ENCODE measurements at regions not wholly inside any gene's neighbourhood (a gene's known extent, or its start where the extent isn't known, plus 50 kb on each side); places are given as distances from the start of the nearest gene placed in this dataset.

DNA sequence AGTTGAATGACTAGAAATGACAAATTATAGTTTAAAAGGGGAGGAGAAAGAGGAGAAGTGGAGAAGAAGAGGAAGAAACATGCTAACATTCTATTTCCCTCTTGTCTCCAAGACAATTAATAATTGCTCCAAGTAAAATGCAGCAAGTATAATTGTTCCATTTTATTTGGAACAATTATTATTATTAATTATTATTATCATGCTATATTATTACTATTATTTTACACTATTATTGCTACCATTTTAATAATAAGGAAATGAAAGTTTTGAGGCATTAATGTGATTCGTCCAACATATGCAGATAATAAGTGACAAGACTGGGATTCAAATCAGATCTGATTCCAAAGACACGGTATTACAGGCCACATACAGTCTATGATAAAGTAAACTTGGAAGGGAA is 293.6 kb upstream of the ZC3H12C start:
- Histone ChIP-seq H3K4me3 (ENCODE audit: low read length in 2 of 2) (no peak overlapping the region), H3K36me3 (ENCODE audit: control insufficient read depth in 1 of 2, insufficient read depth in 2 of 2, low read length in 1 of 2) (no peaks in the 10 kb centered on the region), H3K9me3 (ENCODE audit: control insufficient read depth, low read length) (peaks cover 4% of the 10 kb centered on the region), H3K27ac (ENCODE audit: low read depth in 1 of 2, low read length in 2 of 2) (no peak overlapping the region), H3K4me1 (ENCODE audit: control insufficient read depth in 1 of 2, insufficient read depth in 2 of 2, low read length in 2 of 2) (no peaks in the 10 kb centered on the region), H3K27me3 (ENCODE audit: control insufficient read depth in 1 of 2, insufficient read depth in 2 of 2, low read length in 1 of 2) (no peaks in the 10 kb centered on the region)
- DNase-seq (no peak), ATAC-seq (ENCODE audit: low FRiP score) (no peak)
- intact Hi-C loops (cut with DNase I), result no loop called here
- 73 to 77% methylated on average over 2 of the region's 2 CpGs for WGBS, 2 donors

DNA sequence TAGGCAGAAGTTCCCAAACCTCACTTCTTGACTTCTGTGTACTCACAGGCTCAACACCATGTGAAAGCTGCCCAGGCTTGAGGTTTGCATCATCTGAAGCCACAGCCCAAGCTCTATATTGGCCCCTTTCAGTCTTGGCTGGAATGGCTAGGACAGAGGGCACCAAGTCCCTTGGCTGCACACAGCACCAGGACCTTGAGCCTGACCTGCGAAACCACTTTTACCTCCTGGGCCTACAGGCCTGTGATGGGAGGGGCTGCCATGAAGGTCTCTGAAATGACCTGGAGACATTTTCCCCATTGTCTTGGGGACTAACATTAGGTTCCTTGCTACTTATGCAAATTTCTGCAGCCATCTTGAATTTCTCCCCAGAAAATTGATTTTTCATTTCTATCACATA is 288.3 kb upstream of the ZC3H12C start:
- Histone ChIP-seq H3K27ac (ENCODE audit: low read depth in 1 of 2, low read length in 2 of 2) (no peak overlapping the region), H3K4me1 (ENCODE audit: control insufficient read depth in 1 of 2, insufficient read depth in 2 of 2, low read length in 2 of 2) (no peaks in the 10 kb centered on the region), H3K36me3 (ENCODE audit: control insufficient read depth in 1 of 2, insufficient read depth in 2 of 2, low read length in 1 of 2) (no peaks in the 10 kb centered on the region), H3K4me3 (ENCODE audit: low read length in 2 of 2) (no peak overlapping the region), H3K9me3 (ENCODE audit: control insufficient read depth, low read length) (peaks cover 3% of the 10 kb centered on the region), H3K27me3 (ENCODE audit: control insufficient read depth in 1 of 2, insufficient read depth in 2 of 2, low read length in 1 of 2) (no peaks in the 10 kb centered on the region)
- DNase-seq (no peak), ATAC-seq (ENCODE audit: low FRiP score) (no peak)
- 86 to 97% methylated on average over 1 of the region's 1 CpG for WGBS, 2 donors
- intact Hi-C loops (cut with DNase I), result no loop called here

GRCh38 chr11:109806205-109806604 is 287.0 kb upstream of the ZC3H12C start:
- ATAC-seq (ENCODE audit: low FRiP score), result no peak
- intact Hi-C loops (cut with DNase I), result no loop called here
- Histone ChIP-seq H3K4me1 (ENCODE audit: control insufficient read depth in 1 of 2, insufficient read depth in 2 of 2, low read length in 2 of 2) (no peaks in the 10 kb centered on the region), H3K36me3 (ENCODE audit: control insufficient read depth in 1 of 2, insufficient read depth in 2 of 2, low read length in 1 of 2) (no peaks in the 10 kb centered on the region), H3K27ac (ENCODE audit: low read depth in 1 of 2, low read length in 2 of 2) (no peak overlapping the region), H3K9me3 (ENCODE audit: control insufficient read depth, low read length) (peaks cover 3% of the 10 kb centered on the region), H3K4me3 (ENCODE audit: low read length in 2 of 2) (no peak overlapping the region), H3K27me3 (ENCODE audit: control insufficient read depth in 1 of 2, insufficient read depth in 2 of 2, low read length in 1 of 2) (no peaks in the 10 kb centered on the region)
- 0 to 38% methylated on average over 1 of the region's 1 CpG for WGBS, 2 donors
- DNase-seq, result no peak

DNA sequence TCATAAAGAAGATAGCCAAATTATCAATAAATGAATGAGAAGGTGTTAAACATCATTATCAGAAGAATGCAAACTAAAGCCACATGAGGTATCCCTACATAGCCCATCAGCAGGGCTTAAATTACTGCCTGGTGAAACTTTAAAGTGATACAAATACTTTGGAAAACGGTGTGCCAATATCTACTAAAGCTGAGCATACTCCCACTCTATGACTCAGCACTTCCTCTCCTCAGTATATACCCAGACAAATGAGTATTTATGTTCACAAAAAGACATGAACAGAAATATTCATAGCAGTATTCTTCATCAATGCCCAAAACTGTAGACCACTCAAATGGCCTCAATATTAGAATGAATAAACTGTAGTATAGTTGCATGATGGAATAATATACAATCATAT is 284.6 kb upstream of the ZC3H12C start:
- H3K27me3 ChIP-seq (ENCODE audit: control insufficient read depth in 1 of 2, insufficient read depth in 2 of 2, low read length in 1 of 2), result no peaks in the 10 kb centered on the region
- no peak overlapping the region for H3K27ac ChIP-seq (ENCODE audit: low read depth in 1 of 2, low read length in 2 of 2)
- no peaks in the 10 kb centered on the region for H3K4me1 ChIP-seq (ENCODE audit: control insufficient read depth in 1 of 2, insufficient read depth in 2 of 2, low read length in 2 of 2)
- H3K4me3 ChIP-seq (ENCODE audit: low read length in 2 of 2), result no peak overlapping the region
- ATAC-seq (ENCODE audit: low FRiP score), result no peak
- DNase-seq, result no peak
- peaks cover 3% of the 10 kb centered on the region for H3K9me3 ChIP-seq (ENCODE audit: control insufficient read depth, low read length)
- no peaks in the 10 kb centered on the region for H3K36me3 ChIP-seq (ENCODE audit: control insufficient read depth in 1 of 2, insufficient read depth in 2 of 2, low read length in 1 of 2)
- 44 to 60% methylated on average over 1 of the region's 1 CpG for WGBS, 2 donors
- intact Hi-C loops (cut with DNase I), result no loop called here

DNA sequence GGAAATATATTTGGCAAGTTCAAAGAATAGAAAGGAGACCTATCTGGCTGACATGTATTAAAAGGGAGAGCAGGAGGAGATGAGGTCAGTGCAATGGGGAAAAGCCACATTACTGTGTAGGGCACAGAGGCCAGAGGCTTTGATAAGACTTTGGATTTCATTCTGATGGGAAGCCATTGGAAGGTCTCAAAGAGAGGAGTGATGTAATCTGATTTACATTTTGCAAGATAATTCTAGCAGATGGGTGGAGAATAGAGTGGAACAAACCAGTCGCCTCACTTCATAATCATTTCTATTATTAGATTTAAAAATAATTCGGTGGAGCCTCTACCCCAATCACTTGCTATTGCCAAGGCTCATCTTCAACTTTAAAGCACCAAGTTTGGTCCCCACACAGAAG is 278.4 kb upstream of the ZC3H12C start:
- Histone ChIP-seq H3K27me3 (ENCODE audit: control insufficient read depth in 1 of 2, insufficient read depth in 2 of 2, low read length in 1 of 2) (no peaks in the 10 kb centered on the region), H3K27ac (ENCODE audit: low read depth in 1 of 2, low read length in 2 of 2) (no peak overlapping the region), H3K9me3 (ENCODE audit: control insufficient read depth, low read length) (no peaks in the 10 kb centered on the region), H3K4me3 (ENCODE audit: low read length in 2 of 2) (no peak overlapping the region), H3K36me3 (ENCODE audit: control insufficient read depth in 1 of 2, insufficient read depth in 2 of 2, low read length in 1 of 2) (no peaks in the 10 kb centered on the region), H3K4me1 (ENCODE audit: control insufficient read depth in 1 of 2, insufficient read depth in 2 of 2, low read length in 2 of 2) (no peaks in the 10 kb centered on the region)
- DNase-seq, result no peak
- ATAC-seq (ENCODE audit: low FRiP score), result no peak
- 44% methylated on average over 2 of the region's 2 CpGs for WGBS, 2 donors
- intact Hi-C loops (cut with DNase I), result no loop called here

DNA sequence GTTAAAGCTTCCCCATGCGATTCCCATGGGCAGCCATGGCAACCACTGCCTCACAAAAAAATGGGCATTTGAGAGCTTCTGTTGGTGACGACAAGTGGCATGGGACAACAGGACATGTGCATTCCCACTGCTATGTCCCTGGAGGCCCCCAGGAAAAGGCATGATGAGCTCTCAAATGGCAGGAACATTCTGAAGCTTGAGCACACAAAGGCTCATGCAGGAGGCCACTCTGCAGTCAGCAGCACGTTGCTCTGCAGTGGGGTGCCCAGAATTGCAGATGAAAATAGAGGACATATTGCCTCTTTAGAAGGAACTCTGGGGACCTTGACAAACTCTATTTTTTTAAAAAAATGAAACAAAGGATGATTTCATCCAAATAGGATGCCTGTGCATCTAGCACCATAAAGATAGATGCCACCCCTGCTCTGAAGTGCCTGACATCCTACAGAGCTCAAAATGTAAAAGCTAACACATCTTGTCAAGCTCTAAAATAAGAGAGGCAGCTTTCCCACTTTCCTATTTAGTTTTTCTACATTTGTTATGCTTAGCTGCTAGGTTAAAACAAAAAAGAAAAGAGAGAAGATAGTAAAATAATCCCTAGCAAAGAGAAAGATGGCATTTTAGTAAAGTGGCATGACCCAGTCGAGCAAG is 277.6 kb upstream of the ZC3H12C start:
- 69 to 73% methylated on average over 4 of the region's 4 CpGs for WGBS, 2 donors
- no peak for DNase-seq
- H3K9me3 ChIP-seq (ENCODE audit: control insufficient read depth, low read length), result no peaks in the 10 kb centered on the region
- no peaks in the 10 kb centered on the region for H3K27me3 ChIP-seq (ENCODE audit: control insufficient read depth in 1 of 2, insufficient read depth in 2 of 2, low read length in 1 of 2)
- H3K27ac ChIP-seq (ENCODE audit: low read depth in 1 of 2, low read length in 2 of 2), result no peak overlapping the region
- H3K36me3 ChIP-seq (ENCODE audit: control insufficient read depth in 1 of 2, insufficient read depth in 2 of 2, low read length in 1 of 2), result no peaks in the 10 kb centered on the region
- H3K4me1 ChIP-seq (ENCODE audit: control insufficient read depth in 1 of 2, insufficient read depth in 2 of 2, low read length in 2 of 2), result no peaks in the 10 kb centered on the region
- no peak for ATAC-seq (ENCODE audit: low FRiP score)
- no peak overlapping the region for H3K4me3 ChIP-seq (ENCODE audit: low read length in 2 of 2)
- intact Hi-C loops (cut with DNase I), result no loop called here

GRCh38 chr11:109818290-109818689 is 274.9 kb upstream of the ZC3H12C start:
- Histone ChIP-seq H3K27ac (ENCODE audit: low read depth in 1 of 2, low read length in 2 of 2) (no peak overlapping the region), H3K27me3 (ENCODE audit: control insufficient read depth in 1 of 2, insufficient read depth in 2 of 2, low read length in 1 of 2) (no peaks in the 10 kb centered on the region), H3K36me3 (ENCODE audit: control insufficient read depth in 1 of 2, insufficient read depth in 2 of 2, low read length in 1 of 2) (no peaks in the 10 kb centered on the region), H3K4me3 (ENCODE audit: low read length in 2 of 2) (no peak overlapping the region), H3K4me1 (ENCODE audit: control insufficient read depth in 1 of 2, insufficient read depth in 2 of 2, low read length in 2 of 2) (no peaks in the 10 kb centered on the region), H3K9me3 (ENCODE audit: control insufficient read depth, low read length) (no peaks in the 10 kb centered on the region)
- ATAC-seq (ENCODE audit: low FRiP score) (no peak), DNase-seq (no peak)
- intact Hi-C loops (cut with DNase I), result no loop called here
- 77 to 82% methylated on average over 10 of the region's 10 CpGs for WGBS, 2 donors

GRCh38 chr11:109819410-109819809 is 273.8 kb upstream of the ZC3H12C start:
- H3K27me3 ChIP-seq (ENCODE audit: control insufficient read depth in 1 of 2, insufficient read depth in 2 of 2, low read length in 1 of 2), result no peaks in the 10 kb centered on the region

GRCh38 chr11:109821511-109821910 is 271.7 kb upstream of the ZC3H12C start:
- no peak for ATAC-seq (ENCODE audit: low FRiP score)
- Histone ChIP-seq H3K9me3 (ENCODE audit: control insufficient read depth, low read length) (no peaks in the 10 kb centered on the region), H3K4me3 (ENCODE audit: low read length in 2 of 2) (no peak overlapping the region), H3K36me3 (ENCODE audit: control insufficient read depth in 1 of 2, insufficient read depth in 2 of 2, low read length in 1 of 2) (no peaks in the 10 kb centered on the region), H3K27ac (ENCODE audit: low read depth in 1 of 2, low read length in 2 of 2) (no peak overlapping the region), H3K27me3 (ENCODE audit: control insufficient read depth in 1 of 2, insufficient read depth in 2 of 2, low read length in 1 of 2) (no peaks in the 10 kb centered on the region), H3K4me1 (ENCODE audit: control insufficient read depth in 1 of 2, insufficient read depth in 2 of 2, low read length in 2 of 2) (no peaks in the 10 kb centered on the region)
- 26 to 51% methylated on average over 2 of the region's 2 CpGs for WGBS, 2 donors
- intact Hi-C loops (cut with DNase I), result no loop called here
- no peak for DNase-seq

More at GRCh38 chr11:109819410-109819809, 273.8 kb upstream of the ZC3H12C start:
- Histone ChIP-seq H3K9me3 (ENCODE audit: control insufficient read depth, low read length) (no peaks in the 10 kb centered on the region), H3K4me3 (ENCODE audit: low read length in 2 of 2) (no peak overlapping the region), H3K4me1 (ENCODE audit: control insufficient read depth in 1 of 2, insufficient read depth in 2 of 2, low read length in 2 of 2) (no peaks in the 10 kb centered on the region), H3K36me3 (ENCODE audit: control insufficient read depth in 1 of 2, insufficient read depth in 2 of 2, low read length in 1 of 2) (no peaks in the 10 kb centered on the region), H3K27ac (ENCODE audit: low read depth in 1 of 2, low read length in 2 of 2) (no peak overlapping the region)
- DNase-seq (no peak), ATAC-seq (ENCODE audit: low FRiP score) (no peak)
- WGBS, 2 donors, result 24 to 27% methylated on average over 3 of the region's 3 CpGs
- intact Hi-C loops (cut with DNase I), result no loop called here
